ENCODE measurements at regions not wholly inside any gene's neighbourhood (a gene's known extent, or its start where the extent isn't known, plus 50 kb on each side); places are given as distances from the start of the nearest gene placed in this dataset.

DNA sequence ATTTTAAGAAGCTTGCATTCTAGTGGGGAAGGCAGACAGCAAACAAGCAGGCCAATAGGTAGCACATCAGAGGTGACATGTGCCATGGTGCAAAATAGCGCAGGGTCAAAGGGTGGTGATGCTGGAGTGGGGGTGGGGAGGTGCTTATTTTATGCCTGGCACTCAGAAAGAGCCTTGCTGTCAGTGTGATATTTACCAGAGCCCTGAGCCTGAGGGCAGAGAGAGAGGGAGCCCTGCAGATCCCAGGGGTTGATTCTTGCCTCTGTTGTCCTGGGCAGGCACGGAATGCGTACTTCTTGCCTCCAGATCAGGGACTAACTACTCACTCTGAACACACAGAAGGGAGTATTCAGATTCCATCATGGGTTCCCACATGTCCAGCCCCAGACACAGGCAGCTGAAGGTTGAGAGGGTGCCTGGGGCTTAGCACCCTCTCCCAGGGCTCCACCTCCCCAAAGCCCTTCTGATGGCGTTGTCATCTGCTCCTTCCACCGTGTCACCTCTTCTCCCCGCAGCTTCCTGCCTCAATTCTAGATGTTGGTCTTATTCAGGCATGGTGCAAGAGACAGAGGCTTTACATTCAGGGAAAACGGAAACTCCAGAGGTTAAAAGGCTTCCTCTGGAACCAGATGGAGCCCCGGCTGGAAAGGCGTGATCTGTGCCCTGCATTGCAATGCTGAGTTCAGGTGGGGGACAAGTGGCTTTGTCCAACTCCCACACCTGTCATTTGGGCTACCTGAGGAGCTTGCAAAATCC lies 252.3 kb downstream of the HAUS1 start:
- DNase-seq, result no peak
- Histone ChIP-seq H3K4me1 (ENCODE audit: control insufficient read depth in 1 of 2, insufficient read depth in 2 of 2, low read length in 2 of 2) (peaks cover 30 to 31% of the 10 kb centered on the region in 2 experiments), H3K79me1 (ENCODE audit: low read length) (peaks cover 6% of the 10 kb centered on the region), H2AK5ac (ENCODE audit: low read length) (no peak overlapping the region), H3K4me2 (ENCODE audit: low read length) (peak overlapping the region; percentile 28), H3K79me2 (ENCODE audit: control insufficient read depth, insufficient read depth, low read length, poor library complexity) (no peaks in the 10 kb centered on the region), H3K23ac (ENCODE audit: low read length) (no peak overlapping the region), H4K12ac (ENCODE audit: low read depth, low read length) (no peak overlapping the region), H2BK5ac (ENCODE audit: low read depth, low read length, poor library complexity) (peak overlapping the region; percentile 15), H3K14ac (ENCODE audit: low read length) (no peak overlapping the region), H3K36me3 (ENCODE audit: control insufficient read depth in 1 of 2, insufficient read depth in 2 of 2, low read length in 2 of 2) (no peaks in the 10 kb centered on the region), H2AFZ (ENCODE audit: insufficient read depth, low read length, poor library complexity) (no peak overlapping the region), H4K8ac (ENCODE audit: low read depth, low read length) (no peak overlapping the region), H3K27me3 (ENCODE audit: insufficient read depth, low read length) (no peaks in the 10 kb centered on the region), H2BK12ac (ENCODE audit: low read length) (peak overlapping the region; percentile 42), H3K18ac (ENCODE audit: low read length) (peak overlapping the region; percentile 8), H3K9ac (ENCODE audit: low read length) (no peak overlapping the region), H2BK120ac (ENCODE audit: insufficient read depth, low read length, poor library complexity) (no peak overlapping the region), H3K9me3 (ENCODE audit: insufficient read depth, low read depth, low read length) (peaks cover 7% of the 10 kb centered on the region), H3K4ac (ENCODE audit: low read depth, low read length) (no peak overlapping the region), H3K27ac (ENCODE audit: low read depth, low read length) (peak overlapping the region; percentile 42), H3K4me3 (ENCODE audit: low read depth, low read length) (no peak overlapping the region), H4K91ac (ENCODE audit: low read depth, low read length) (no peak overlapping the region)
- no CpG with 5 or more reads among the region's 9 CpGs for WGBS (ENCODE audit: extremely low coverage, insufficient coverage, insufficient read length)

DNA sequence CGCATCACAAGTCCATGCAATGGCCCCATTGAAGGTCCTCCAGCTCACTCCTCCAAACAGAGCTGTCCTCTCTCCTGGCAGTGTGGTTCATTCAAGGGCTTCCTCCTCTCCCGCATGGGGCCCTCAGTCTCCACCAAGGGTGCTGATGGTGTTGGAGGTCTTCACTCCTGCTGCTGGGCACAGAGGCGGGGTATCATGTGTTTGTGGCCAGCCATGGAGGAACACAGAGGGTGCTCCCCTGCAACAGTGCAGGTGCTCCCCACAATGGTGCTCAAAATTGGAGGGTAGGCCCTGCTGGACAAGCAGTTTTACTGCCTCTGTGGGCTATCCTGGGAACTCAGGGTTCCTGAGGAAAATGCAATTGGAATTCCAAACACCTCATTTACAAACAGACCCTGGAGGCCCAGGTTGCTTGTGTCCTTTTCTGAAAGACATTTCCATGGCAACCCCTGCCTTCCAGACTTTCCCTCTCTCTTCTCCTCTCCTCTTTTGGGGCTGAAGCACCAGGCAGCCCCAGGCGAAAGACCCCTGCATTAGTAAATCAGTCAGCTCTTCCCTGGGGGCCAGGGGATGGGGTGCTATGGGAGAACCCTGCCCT lies 256.0 kb downstream of the HAUS1 start:
- Histone ChIP-seq H2BK5ac (ENCODE audit: low read depth, low read length, poor library complexity) (no peak overlapping the region), H3K4me2 (ENCODE audit: low read length) (no peak overlapping the region), H2AFZ (ENCODE audit: insufficient read depth, low read length, poor library complexity) (no peak overlapping the region), H3K9me3 (ENCODE audit: insufficient read depth, low read depth, low read length) (peaks cover 7% of the 10 kb centered on the region), H4K8ac (ENCODE audit: low read depth, low read length) (no peak overlapping the region), H3K4me1 (ENCODE audit: control insufficient read depth in 1 of 2, insufficient read depth in 2 of 2, low read length in 2 of 2) (peaks cover 30 to 31% of the 10 kb centered on the region in 2 experiments), H3K4me3 (ENCODE audit: low read depth, low read length) (no peak overlapping the region), H4K12ac (ENCODE audit: low read depth, low read length) (no peak overlapping the region), H3K9ac (ENCODE audit: low read length) (no peak overlapping the region), H2AK5ac (ENCODE audit: low read length) (no peak overlapping the region), H3K79me2 (ENCODE audit: control insufficient read depth, insufficient read depth, low read length, poor library complexity) (no peaks in the 10 kb centered on the region), H3K4ac (ENCODE audit: low read depth, low read length) (no peak overlapping the region), H4K91ac (ENCODE audit: low read depth, low read length) (no peak overlapping the region), H3K18ac (ENCODE audit: low read length) (no peak overlapping the region), H3K79me1 (ENCODE audit: low read length) (peaks cover 6% of the 10 kb centered on the region), H3K23ac (ENCODE audit: low read length) (no peak overlapping the region), H3K14ac (ENCODE audit: low read length) (no peak overlapping the region), H2BK12ac (ENCODE audit: low read length) (no peak overlapping the region), H2BK120ac (ENCODE audit: insufficient read depth, low read length, poor library complexity) (no peak overlapping the region), H3K36me3 (ENCODE audit: control insufficient read depth in 1 of 2, insufficient read depth in 2 of 2, low read length in 2 of 2) (no peaks in the 10 kb centered on the region), H3K27ac (ENCODE audit: low read depth, low read length) (no peak overlapping the region), H3K27me3 (ENCODE audit: insufficient read depth, low read length) (no peaks in the 10 kb centered on the region)
- WGBS (ENCODE audit: extremely low coverage, insufficient coverage, insufficient read length), result no CpG with 5 or more reads among the region's 4 CpGs
- no peak for DNase-seq

DNA sequence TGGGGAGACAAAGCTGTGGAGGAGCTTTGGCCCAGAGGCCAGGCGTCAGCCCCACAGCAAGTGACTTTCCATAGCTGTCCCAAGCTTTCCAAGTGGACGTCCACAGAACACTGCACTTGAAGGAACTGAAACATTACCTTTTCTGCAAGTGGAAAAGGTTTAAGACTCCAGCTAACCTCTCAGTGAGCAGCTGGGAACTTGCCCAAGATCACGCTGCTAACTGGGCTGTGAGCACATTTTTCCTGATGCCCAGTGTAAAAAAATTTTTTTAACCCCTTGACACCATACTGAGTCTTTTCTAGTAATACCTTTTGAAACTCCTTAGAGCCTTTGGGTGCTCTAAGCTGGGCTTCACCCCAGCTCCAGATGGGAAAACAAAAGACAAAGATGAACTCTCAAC lies 256.7 kb downstream of the HAUS1 start:
- Histone ChIP-seq H3K4me2 (ENCODE audit: low read length) (no peak overlapping the region), H2BK5ac (ENCODE audit: low read depth, low read length, poor library complexity) (no peak overlapping the region), H3K9ac (ENCODE audit: low read length) (no peak overlapping the region), H3K14ac (ENCODE audit: low read length) (no peak overlapping the region), H3K4me3 (ENCODE audit: low read depth, low read length) (no peak overlapping the region), H2AK5ac (ENCODE audit: low read length) (no peak overlapping the region), H3K9me3 (ENCODE audit: insufficient read depth, low read depth, low read length) (peaks cover 7% of the 10 kb centered on the region), H3K27me3 (ENCODE audit: insufficient read depth, low read length) (no peaks in the 10 kb centered on the region), H3K79me2 (ENCODE audit: control insufficient read depth, insufficient read depth, low read length, poor library complexity) (no peaks in the 10 kb centered on the region), H4K8ac (ENCODE audit: low read depth, low read length) (no peak overlapping the region), H3K23ac (ENCODE audit: low read length) (no peak overlapping the region), H3K27ac (ENCODE audit: low read depth, low read length) (no peak overlapping the region), H2AFZ (ENCODE audit: insufficient read depth, low read length, poor library complexity) (no peak overlapping the region), H3K18ac (ENCODE audit: low read length) (no peak overlapping the region), H4K91ac (ENCODE audit: low read depth, low read length) (no peak overlapping the region), H3K79me1 (ENCODE audit: low read length) (peaks cover 6% of the 10 kb centered on the region), H4K12ac (ENCODE audit: low read depth, low read length) (no peak overlapping the region), H3K36me3 (ENCODE audit: control insufficient read depth in 1 of 2, insufficient read depth in 2 of 2, low read length in 2 of 2) (no peaks in the 10 kb centered on the region), H2BK120ac (ENCODE audit: insufficient read depth, low read length, poor library complexity) (no peak overlapping the region), H3K4me1 (ENCODE audit: control insufficient read depth in 1 of 2, insufficient read depth in 2 of 2, low read length in 2 of 2) (peaks cover 25 to 26% of the 10 kb centered on the region in 2 experiments), H2BK12ac (ENCODE audit: low read length) (no peak overlapping the region), H3K4ac (ENCODE audit: low read depth, low read length) (no peak overlapping the region)
- WGBS (ENCODE audit: extremely low coverage, insufficient coverage, insufficient read length), result no CpG with 5 or more reads among the region's 3 CpGs
- DNase-seq, result no peak

DNA sequence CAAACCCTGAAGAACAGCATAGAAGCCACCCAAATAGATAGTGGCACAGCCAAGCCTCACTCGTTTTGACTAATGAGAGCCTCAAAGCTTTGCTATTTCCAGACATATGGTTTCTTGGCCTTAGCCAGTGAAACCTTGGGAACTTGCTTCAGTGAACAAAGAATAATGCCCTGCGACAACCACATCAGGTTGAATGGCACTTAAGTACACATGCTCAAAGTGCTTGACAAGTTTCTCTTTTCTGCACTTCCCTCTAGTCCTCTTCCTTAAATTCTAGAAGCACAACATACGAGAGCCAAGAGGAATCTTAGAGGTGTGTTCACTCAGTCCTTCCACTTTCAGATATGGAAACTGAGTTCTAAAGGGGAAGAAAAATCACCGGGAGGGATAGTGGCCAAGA lies 258.3 kb downstream of the HAUS1 start:
- H4K91ac ChIP-seq (ENCODE audit: low read depth, low read length), result no peak overlapping the region

More for the DNA sequence above, 258.3 kb downstream of the HAUS1 start:
- Histone ChIP-seq H2AK5ac (ENCODE audit: low read length) (no peak overlapping the region), H3K18ac (ENCODE audit: low read length) (no peak overlapping the region), H4K8ac (ENCODE audit: low read depth, low read length) (no peak overlapping the region), H4K12ac (ENCODE audit: low read depth, low read length) (no peak overlapping the region), H3K4me3 (ENCODE audit: low read depth, low read length) (no peak overlapping the region), H3K4me1 (ENCODE audit: control insufficient read depth in 1 of 2, insufficient read depth in 2 of 2, low read length in 2 of 2) (peaks cover 11% of the 10 kb centered on the region in 2 experiments), H3K79me1 (ENCODE audit: low read length) (no peaks in the 10 kb centered on the region), H2BK5ac (ENCODE audit: low read depth, low read length, poor library complexity) (no peak overlapping the region), H3K9ac (ENCODE audit: low read length) (no peak overlapping the region), H3K4me2 (ENCODE audit: low read length) (no peak overlapping the region), H3K4ac (ENCODE audit: low read depth, low read length) (no peak overlapping the region), H2BK120ac (ENCODE audit: insufficient read depth, low read length, poor library complexity) (no peak overlapping the region), H2AFZ (ENCODE audit: insufficient read depth, low read length, poor library complexity) (no peak overlapping the region), H3K9me3 (ENCODE audit: insufficient read depth, low read depth, low read length) (peaks cover 7% of the 10 kb centered on the region), H2BK12ac (ENCODE audit: low read length) (no peak overlapping the region), H3K27ac (ENCODE audit: low read depth, low read length) (no peak overlapping the region), H3K23ac (ENCODE audit: low read length) (no peak overlapping the region), H3K27me3 (ENCODE audit: insufficient read depth, low read length) (no peaks in the 10 kb centered on the region), H3K36me3 (ENCODE audit: control insufficient read depth in 1 of 2, insufficient read depth in 2 of 2, low read length in 2 of 2) (no peaks in the 10 kb centered on the region), H3K79me2 (ENCODE audit: control insufficient read depth, insufficient read depth, low read length, poor library complexity) (no peaks in the 10 kb centered on the region), H3K14ac (ENCODE audit: low read length) (no peak overlapping the region)
- WGBS (ENCODE audit: extremely low coverage, insufficient coverage, insufficient read length), result no CpG with 5 or more reads among the region's 4 CpGs
- DNase-seq, result no peak
